Right lobe of liver (tissue), 4 donors: ENCODE measurements at regions not wholly inside any gene's neighbourhood (a gene's known extent, or its start where the extent isn't known, plus 50 kb on each side); places are given as distances from the start of the nearest gene placed in this dataset.

Experiments used
- CTCF ChIP-seq, 4 donors: fragments of 200-600 bp in 3 of 4; fragments of 450-650 bp in 1 of 4; IDR thresholded peaks; one replicate each; pipeline versions ENCODE4 v1.5.1 to v1.8.0; 2016 to 2022; ENCODE audit warnings: antibody characterized with exemption in 4 of 4, mild to moderate bottlenecking in 2 of 4
- POLR2A ChIP-seq: fragments of 450-650 bp; IDR thresholded peaks from one replicate; pipeline ENCODE4 v1.6.1; 2017; ENCODE audit warnings: antibody characterized with exemption, mild to moderate bottlenecking
- donor health status: DM: no; HTN: no; CAD: no.
- donor health status: DM: no; HTN: no; CAD: no.
- donor health status: DM: no; HTN: yes; CAD: no.

- no peak for TF ChIP-seq POLR2A
- TF ChIP-seq CTCF (IDR thresholded peaks at IDR 0.05) = no peak
Observed at GRCh38 chr5:118193194-118193905, 795.0 kb downstream of the DTWD2 start.
